Thoracic aorta (tissue), 2 donors: ENCODE measurements at regions not wholly inside any gene's neighbourhood (a gene's known extent, or its start where the extent isn't known, plus 50 kb on each side); places are given as distances from the start of the nearest gene placed in this dataset.
"Not testable (repeated sequence)": the region's sequence is repeated elsewhere in the genome, so short reads cannot be mapped to it uniquely, and the experiment has no call there.

ENCODE experiments used
- ATAC-seq: fragments of 150-250 bp; one replicate; pipeline ENCODE4 v1.8.0; 2017; ENCODE audit warnings: low read depth; ENCODE audit not compliant: insufficient number of reproducible peaks, low FRiP score
- DNase-seq: peaks from one replicate; pipeline ENCODE4 v3.0.0-alpha.2; 2020; ENCODE audit warnings: low spot score
- H3K27ac ChIP-seq, 2 donors: fragments of 200-600 bp; sonication (generic); 1 replicate in 1 of 2; 2 replicates in 1 of 2; pipeline ENCODE4 v1.5.1; 2016; ENCODE audit warnings: mild to moderate bottlenecking in 2 of 2, moderate library complexity in 2 of 2
- H3K27me3 ChIP-seq: fragments of 200-600 bp; sonication (generic); replicated peaks from 2 replicates; pipeline ENCODE4 v1.6.0; 2016; ENCODE audit warnings: mild to moderate bottlenecking; ENCODE audit not compliant: insufficient read depth
- H3K36me3 ChIP-seq: fragments of 200-600 bp; sonication (generic); one replicate; pipeline ENCODE4 v1.5.1; 2016
- H3K4me1 ChIP-seq, 2 donors: fragments of 200-600 bp; sonication (generic); 1 replicate in 1 of 2; 2 replicates in 1 of 2; pipeline versions ENCODE4 v1.5.1 to v1.6.0; 2016; ENCODE audit warnings: low read depth in 2 of 2, mild to moderate bottlenecking in 1 of 2; ENCODE audit not compliant: control insufficient read depth in 1 of 2
- H3K4me3 ChIP-seq: fragments of 200-600 bp; sonication (generic); 2 replicates; pipeline ENCODE4 v1.5.1; 2016; ENCODE audit warnings: mild to moderate bottlenecking
- H3K9me3 ChIP-seq: fragments of 200-600 bp; sonication (generic); 2 replicates; pipeline ENCODE4 v1.5.1; 2016
- CTCF ChIP-seq: fragments of 200-600 bp; sonication (generic); IDR thresholded peaks from one replicate; pipeline ENCODE4 v1.5.1; 2019; ENCODE audit warnings: antibody characterized with exemption

DNA sequence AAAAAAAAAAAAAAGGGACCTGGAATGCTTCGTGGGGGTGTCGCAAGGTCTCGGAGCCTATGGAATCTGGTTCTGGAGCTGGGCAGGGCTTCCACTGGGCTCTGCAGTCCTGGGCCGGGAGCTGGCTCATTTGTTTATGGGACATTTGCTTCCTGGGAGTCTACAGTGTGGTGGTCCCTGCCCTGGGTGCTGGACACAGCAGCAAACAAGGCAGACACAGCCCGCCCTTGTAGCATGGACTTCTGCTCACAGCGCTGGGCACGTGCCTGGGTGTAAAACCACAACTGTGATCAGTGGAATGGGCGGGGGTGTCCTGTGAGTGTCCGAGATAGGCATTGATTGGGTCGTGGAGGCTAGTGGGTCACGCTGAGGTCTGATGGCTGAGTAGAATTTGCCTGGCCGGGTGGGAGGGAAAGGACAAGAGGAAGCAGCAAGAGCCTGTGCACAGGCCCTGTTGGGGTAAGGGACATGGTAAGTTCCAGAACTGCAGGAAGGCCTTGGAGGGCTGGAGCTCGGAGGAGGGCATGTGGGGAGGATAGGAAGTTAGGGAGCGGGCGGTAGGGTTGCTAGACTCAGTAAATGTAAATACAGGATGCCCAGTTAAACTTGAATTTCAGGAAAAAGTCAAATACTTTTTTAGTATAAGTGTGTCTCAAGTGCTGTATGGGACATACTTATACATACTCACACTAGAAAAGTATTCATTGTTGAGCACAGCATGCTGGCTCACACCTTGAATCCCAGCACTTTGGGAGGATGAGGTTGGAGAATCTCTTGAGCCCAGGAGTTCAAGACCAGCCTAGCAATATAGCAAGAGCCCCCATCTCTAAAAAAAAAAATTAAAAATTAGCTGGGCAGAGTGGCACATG lies 61.3 kb upstream of the PMEPA1 start:
- TF ChIP-seq CTCF, result no peak
- ATAC-seq (no peak), DNase-seq (no peak)

GRCh38 chr20:57770401-57770800 lies 60.6 kb upstream of the PMEPA1 start:
- not testable (repeated sequence) for H3K9me3 ChIP-seq, H3K27ac ChIP-seq, DNase-seq, H3K27me3 ChIP-seq, ATAC-seq, H3K36me3 ChIP-seq, H3K4me3 ChIP-seq
- H3K4me1 ChIP-seq, result peaks cover 0 to 27% of the 10 kb centered on the region in 2 donors

More for the DNA sequence above, 61.3 kb upstream of the PMEPA1 start:
- H3K27me3 ChIP-seq, result no peaks in the 10 kb centered on the region
- H3K27ac ChIP-seq, result no peak overlapping the region
- H3K36me3 ChIP-seq, result no peaks in the 10 kb centered on the region
- no peak overlapping the region for H3K4me3 ChIP-seq
- H3K4me1 ChIP-seq, result peaks cover 0 to 27% of the 10 kb centered on the region in 2 donors
- H3K9me3 ChIP-seq, result no peaks in the 10 kb centered on the region

GRCh38 chr20:57769756-57770155 lies 59.9 kb upstream of the PMEPA1 start:
- DNase-seq, result no peak

DNA sequence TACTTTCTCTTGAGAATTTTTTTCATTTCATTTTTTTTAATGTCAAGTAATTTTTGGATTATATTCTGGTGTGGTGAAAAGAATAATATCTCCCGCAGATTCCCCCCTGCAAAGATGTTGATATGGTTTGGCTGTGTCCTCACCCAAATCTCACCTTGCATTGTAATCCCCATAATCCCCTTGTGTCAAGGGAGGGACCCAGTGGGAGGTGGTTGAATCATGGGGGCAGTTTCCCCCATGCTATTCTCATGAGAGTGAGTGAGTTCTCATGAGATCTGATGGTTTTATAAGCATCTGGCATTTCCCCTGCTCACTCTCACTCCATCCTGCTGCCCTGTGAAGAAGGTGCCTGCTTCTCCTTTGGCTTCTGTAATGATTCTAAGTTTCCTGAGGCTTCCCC lies 58.7 kb upstream of the PMEPA1 start:
- DNase-seq, result no peak
- no peak for TF ChIP-seq CTCF
- Histone ChIP-seq H3K4me1 (peaks cover 0 to 27% of the 10 kb centered on the region in 2 donors), H3K4me3 (no peak overlapping the region), H3K36me3 (no peaks in the 10 kb centered on the region), H3K9me3 (peaks cover 8% of the 10 kb centered on the region), H3K27ac (no peak overlapping the region), H3K27me3 (no peaks in the 10 kb centered on the region)
- ATAC-seq, result no peak

More at GRCh38 chr20:57769756-57770155, 59.9 kb upstream of the PMEPA1 start:
- ATAC-seq, result no peak
- no peak for TF ChIP-seq CTCF
- no peaks in the 10 kb centered on the region for H3K27me3 ChIP-seq
- H3K36me3 ChIP-seq, result no peaks in the 10 kb centered on the region
- H3K4me1 ChIP-seq, result peaks cover 0 to 27% of the 10 kb centered on the region in 2 donors
- H3K9me3 ChIP-seq, result peaks cover 2% of the 10 kb centered on the region
- H3K4me3 ChIP-seq, result no peak overlapping the region
- no peak overlapping the region for H3K27ac ChIP-seq

- ATAC-seq, result no peak
- H3K4me3 ChIP-seq, result no peak overlapping the region
- DNase-seq, result no peak
- H3K27ac ChIP-seq, result no peak overlapping the region
- H3K4me1 ChIP-seq, result peaks cover 0 to 19% of the 10 kb centered on the region in 2 donors
- no peak for TF ChIP-seq CTCF
- no peaks in the 10 kb centered on the region for H3K27me3 ChIP-seq
- H3K9me3 ChIP-seq, result peaks cover 8% of the 10 kb centered on the region
- no peaks in the 10 kb centered on the region for H3K36me3 ChIP-seq
These were observed 57.6 kb upstream of the PMEPA1 start for GRCh38 chr20:57767441-57767840.

DNA sequence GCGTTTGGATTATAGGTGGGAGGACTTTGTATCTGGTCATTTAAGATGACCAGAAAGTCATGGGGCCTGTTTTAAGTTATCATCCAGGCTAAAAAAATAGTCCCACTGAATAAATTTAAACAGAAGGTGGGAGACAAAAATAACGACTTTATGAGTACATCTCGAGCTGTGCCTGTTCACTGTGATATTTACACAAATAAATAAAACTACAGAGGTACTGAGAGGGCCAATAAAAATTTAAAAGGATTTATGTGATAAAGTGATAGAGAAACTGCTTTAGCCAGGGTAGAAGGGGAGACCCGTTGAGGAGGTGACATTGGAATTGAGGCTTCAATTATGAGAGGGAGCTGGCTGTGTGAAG lies 53.4 kb upstream of the PMEPA1 start:
- no peak for TF ChIP-seq CTCF

More for the DNA sequence above, 53.4 kb upstream of the PMEPA1 start:
- H3K27me3 ChIP-seq, result no peaks in the 10 kb centered on the region
- no peak overlapping the region for H3K4me3 ChIP-seq
- H3K27ac ChIP-seq, result no peak overlapping the region
- no peak for DNase-seq
- H3K9me3 ChIP-seq, result peaks cover 8% of the 10 kb centered on the region
- peaks cover 0 to 8% of the 10 kb centered on the region in 2 donors for H3K4me1 ChIP-seq
- no peak for ATAC-seq
- H3K36me3 ChIP-seq, result no peaks in the 10 kb centered on the region
